ENCODE measurements at regions not wholly inside any gene's neighbourhood (a gene's known extent, or its start where the extent isn't known, plus 50 kb on each side); places are given as distances from the start of the nearest gene placed in this dataset.
"Not testable (repeated sequence)": the region's sequence is repeated elsewhere in the genome, so short reads cannot be mapped to it uniquely, and the experiment has no call there.

DNA sequence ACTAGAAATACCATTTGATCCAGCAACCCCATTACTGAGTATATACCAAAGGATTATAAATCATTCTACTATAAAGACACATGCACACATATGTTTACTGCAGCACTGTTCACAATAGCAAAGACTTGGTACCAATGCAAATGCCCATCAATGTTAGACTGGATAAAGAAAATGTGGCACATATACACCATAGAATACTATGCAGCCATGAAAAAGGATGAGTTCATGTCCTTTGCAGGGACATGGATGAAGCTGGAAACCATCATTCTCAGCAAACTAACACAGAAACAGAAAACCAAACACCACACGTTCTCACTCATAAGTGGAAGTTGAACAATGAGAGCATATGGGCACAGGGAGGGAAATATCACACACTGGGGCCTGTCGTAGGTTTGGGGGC, 106.0 kb downstream of the SPATA18 start:
- not testable (repeated sequence) for DNase-seq

DNA sequence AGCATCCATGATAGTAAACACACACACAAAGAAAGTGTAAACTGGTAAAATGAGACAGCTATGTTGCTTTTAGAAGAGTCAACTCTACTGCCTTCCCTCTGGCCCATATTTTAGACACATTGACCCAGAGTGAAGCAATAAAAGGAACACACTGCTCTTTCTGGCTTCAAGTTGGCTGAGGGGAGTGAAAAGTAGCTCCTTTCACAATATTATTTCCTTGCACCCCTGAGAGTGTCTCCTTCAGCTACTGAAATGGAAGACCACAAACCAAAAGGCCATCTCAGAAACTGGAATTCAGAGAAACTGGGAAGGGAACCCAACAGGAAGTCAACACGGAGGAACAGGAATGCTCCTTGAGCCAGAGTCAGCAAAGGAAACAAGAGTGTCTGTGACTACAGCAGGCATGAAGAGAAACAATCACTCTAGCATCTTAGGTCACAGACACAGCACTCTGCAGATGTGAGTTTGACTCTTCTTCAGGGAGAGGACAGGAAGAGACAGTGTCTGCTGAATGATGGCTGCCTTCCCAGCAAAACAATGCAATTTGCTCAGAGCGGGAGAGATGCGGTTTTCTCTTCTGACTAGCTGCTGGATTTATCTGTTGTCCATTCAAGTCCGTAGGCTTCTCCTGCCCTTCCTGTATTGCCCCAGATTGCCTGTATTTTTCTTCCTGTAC, 106.7 kb downstream of the SPATA18 start:
- no peak for DNase-seq

DNA sequence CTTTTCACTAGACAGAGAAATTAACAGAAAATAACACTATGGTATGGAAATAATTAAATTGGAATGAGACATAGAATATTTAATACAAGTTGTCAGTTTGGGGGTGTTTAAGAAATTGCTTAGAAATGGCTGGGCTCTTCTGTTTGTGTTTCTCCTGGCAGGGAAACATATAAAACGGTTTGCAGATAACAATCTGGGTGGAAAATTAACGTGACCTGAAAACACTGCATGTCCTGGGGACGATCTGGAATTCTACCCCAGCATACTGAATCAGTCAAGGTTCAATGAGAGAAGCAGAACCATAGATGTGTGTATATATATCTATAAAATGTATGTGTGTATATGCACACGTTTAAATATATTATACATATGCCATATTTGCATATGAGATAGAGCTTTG, 109.8 kb downstream of the SPATA18 start:
- no peak for DNase-seq

DNA sequence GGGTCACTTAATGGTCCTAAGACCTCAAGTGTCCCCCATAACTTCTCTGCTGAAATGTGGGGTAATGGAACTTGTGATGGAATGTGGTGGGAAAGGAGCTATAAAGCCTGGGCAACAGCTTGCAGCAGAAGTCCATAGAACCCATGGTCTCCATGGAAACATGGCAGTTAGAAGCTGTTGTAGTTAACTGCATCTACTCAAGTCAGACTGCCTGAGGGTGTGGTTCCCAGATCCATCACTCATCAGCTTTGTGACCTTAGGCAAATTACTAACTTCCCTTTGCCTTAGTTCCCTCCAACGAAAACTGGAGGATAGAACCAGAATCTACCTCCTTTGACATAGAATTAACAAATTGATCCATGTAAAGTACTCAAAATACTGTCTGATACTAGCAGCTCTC, 113.0 kb downstream of the SPATA18 start:
- DNase-seq: no peak

DNA sequence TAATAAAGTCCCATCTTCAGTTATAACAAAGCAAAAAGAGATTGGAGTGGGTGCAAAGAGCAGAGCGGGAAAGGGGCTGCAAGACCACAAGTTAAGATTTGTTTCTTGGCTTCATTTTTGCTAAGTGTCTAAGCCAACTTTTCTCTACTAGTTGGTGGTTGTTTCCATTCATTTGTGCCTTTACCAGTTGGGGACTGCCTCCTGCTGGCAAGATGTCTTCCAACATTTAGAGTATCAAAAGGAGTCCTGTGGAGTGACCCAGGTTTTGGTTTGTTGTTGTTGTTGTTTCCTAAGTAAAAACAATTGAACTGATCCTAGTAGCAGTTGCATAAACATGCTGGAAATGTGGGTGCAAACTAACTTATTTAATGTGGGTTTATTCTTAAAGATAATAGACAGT, 121.1 kb downstream of the SPATA18 start:
- no peak for DNase-seq

DNA sequence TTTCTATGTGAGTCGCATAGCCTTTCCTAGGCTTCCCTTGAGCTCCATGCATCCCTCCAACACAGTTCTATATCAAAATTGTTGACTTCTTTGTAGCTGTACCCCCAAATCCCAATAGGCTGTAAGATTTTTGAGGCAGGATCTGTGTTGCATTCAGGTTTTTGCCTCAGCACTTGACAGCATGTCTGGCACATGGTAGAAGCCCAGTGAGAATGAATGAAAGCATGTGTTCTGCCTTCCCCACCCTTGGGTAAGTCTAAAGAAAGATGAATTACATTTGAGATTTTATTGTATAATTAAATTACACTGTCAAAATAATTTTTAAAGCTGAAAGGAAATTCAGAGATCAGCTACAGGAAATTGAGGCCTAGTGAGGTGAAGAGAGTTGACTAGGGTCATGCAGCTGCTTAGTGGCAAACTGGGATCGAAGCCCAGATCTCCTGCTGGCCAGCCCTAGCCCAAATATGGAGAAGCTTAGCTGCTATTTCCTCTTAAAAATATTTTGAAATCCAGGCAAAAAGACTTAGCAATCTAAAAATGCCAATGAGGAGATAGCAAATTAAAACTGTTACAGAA, 122.5 kb downstream of the SPATA18 start:
- no peak for DNase-seq

DNA sequence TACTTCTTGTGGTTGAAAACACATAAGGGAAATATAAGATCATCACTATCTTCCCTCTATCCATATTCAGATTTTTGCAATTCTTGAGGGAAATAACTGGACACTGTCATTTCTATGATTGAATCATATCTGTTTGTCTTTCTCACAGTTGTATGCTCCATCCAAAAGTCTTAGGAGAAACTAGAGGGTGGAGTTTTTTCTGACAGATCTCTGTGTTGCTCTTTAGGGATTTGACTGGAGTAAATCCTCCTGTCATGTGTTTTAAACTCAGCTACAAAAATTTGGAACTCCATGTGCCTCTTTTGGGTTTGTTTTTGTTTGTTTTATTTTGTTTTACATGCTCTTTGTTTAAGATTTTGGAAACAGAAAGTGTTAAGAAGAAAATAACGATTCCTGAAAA, 136.5 kb downstream of the SPATA18 start:
- no peak for DNase-seq

DNA sequence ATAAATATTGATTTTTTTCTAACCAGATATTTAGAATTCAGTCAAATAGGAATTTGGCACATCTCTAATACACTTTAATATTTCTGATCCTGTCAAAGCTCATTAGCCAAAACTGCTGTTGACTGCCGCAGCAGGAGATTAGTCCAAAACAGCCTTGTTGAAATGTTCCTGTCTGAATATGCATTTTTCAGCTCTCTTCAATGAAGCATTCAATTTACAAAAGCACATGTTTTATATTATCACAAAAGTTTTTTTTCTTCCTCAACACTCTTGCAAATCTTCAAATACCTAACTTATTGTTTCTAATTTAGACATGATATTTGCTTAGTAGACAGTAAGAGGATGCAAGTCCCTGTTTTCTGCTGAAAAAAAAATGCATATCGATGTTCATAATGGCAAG, 140.9 kb downstream of the SPATA18 start:
- no peak for DNase-seq

DNA sequence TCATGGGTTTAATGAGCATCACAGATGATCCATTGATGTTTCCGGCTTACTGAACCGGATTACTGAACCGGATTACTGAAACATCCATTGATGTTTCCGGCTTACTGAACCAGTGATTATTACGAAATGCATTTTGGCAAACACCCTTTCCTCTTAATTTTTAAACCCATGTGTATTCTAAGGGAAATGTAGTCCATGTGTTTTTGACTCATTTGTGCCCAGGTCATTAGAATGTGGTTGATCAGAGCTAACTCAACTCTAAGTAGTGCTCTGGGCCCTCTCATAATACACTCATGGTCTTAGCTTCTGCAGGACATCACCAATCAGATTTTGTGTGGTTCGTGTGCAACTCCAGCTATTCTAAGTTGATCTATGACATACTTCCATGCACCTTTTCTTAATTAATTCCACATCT, 141.6 kb downstream of the SPATA18 start:
- DNase-seq: no peak

DNA sequence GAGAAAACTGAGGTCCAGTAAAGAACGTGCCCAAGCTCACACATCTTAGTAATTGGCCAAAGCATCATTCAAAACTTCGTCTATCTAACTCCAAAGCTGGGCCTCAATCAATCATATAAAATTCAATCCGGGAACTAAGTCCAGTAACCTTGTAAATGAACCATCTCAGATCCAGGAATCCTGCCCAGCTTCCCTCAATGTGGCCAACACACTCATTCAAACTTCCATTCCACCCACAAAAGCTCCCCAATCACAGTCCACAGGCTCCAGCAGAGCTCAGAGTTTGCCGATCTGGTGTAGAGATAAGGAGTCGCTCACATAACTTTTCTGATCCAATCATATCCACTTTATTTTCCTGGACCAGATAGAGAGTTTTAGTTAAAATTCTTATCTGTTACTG, 144.8 kb downstream of the SPATA18 start:
- DNase-seq: no peak

DNA sequence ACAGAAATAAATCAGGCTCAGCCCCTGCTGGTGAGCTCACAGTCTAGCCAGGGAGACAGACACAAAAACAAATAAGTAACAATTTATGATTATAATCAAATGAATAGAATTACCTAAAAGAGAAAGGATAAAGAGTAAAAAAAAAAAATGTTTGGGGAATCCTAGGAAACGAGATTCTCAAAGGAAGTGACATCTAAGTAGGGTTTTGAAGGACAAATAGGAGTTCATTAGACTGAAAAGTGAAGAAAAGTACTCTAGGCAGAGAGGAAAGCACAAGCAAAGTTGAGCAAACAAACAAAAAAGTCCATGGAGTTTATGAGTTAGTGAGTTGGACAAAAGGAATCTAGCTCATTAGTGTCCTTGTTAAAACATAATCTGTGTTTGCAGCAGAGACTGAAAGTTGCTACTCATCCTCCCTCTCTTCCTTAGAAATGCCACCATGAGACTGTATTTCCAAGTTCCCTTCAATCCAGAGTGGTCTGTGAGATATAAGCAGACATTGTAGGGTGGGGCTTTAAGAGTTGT, 145.6 kb downstream of the SPATA18 start:
- DNase-seq: no peak

DNA sequence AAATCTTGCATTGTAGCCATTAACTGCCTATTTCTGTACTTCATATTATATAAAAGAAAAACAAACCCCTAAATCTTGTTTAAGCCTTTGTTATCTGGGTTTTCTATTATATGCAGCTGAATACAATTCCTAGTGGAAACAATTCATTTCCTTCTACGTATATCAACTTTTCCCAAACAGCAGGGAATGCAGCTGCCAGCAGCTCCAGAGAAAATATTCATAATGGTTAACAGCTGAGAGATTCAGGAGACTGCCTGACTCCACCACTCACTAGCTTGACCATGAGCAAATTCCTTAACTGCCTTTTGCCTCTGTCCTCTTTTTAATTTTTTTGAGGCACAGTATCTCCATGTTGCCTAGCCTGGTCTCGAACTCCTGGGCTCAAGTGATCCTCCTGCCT, 146.2 kb downstream of the SPATA18 start:
- DNase-seq: no peak

DNA sequence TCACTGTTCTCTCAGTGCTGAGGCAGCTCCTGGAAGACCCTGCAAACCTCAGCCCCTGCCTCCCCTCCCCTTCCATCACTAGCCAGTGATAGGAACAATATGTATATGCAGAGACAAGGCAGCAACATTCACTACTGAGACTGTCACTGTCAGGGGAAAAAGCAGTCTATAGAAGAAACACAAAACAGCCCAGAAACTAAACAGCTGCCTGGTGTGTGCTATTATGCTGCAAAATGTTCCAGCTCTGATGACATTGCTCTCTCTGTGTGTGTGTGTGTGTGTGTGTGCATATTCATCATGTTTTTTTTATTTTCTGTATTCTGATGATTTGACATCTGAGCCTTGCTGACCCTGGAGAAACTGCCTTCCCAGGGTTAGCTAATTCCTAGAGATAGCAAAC, 147.2 kb downstream of the SPATA18 start:
- DNase-seq: no peak

DNA sequence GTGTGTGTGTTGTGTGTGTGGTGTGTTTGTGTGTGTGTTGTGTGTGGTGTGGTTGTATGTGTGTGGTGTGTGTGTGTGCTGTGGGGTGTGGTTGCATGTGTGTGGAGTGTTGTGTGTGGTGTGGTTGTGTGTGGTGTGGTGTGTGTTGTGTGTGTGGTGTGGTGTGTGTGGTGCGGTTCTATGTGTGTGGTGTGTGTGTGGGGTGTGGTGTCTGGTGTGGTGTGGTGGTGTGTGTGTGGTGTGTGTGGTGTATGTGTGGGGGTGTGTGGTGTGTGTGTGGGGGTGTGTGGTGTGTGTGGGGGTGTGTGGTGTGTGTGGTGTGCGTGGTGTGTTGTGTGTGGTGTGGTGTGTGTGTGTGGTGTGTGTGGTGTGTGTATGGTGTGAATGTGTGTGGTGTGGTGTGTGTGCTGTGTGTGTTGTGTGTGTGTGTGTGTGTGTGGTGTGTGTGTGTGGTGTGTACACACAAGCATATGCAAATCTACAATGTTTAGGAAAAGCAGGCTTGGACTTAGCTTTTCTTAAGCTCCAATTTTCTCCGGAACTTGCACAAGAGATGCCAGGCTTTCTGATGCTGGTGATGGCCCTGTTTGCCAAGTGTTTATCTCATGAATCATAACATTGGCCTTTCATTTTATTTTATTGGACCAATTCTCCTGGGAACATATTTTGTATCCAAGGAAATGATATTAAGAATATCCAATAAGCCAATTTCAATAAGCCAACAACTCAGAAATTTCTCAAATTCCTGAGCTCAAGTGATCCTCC, 148.7 kb downstream of the SPATA18 start:
- DNase-seq: no peak

DNA sequence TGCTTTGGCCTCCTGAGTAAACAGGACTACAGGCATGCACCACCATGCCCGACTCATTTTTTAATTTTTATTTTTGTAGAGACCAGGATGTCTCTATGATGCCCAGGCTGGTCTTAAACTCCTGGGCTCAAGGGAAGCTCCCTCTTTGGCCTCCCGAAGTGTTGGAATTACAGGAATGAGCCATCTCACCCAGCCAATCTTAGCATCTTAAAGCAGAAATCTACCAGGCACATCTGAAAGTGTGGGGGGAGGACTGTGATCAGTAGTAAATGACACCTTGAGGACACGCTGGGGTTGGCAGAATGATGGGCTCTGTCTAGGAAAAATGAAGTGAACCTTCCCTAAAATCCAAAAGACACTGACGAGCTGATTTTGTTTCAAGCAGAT, 149.2 kb downstream of the SPATA18 start:
- no peak for DNase-seq

DNA sequence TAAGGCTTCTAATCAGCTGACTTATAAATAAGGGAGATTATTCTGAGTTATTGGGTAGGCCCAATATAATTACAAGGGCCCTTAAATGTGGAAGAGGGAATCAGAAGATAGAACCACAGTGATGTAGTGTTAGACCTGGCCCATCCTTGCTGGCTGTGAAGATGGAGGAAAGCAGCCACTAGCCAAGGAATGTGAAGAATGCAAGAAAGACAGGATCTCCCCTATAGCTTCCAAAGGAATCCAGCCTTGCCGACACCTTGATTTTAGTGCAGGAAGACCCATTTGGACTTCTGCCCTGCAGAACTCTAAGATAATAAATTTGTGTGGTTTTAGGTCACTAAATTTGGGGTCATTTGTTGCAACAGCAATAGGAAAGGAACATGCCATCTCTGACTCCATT, 150.6 kb downstream of the SPATA18 start:
- no peak for DNase-seq

DNA sequence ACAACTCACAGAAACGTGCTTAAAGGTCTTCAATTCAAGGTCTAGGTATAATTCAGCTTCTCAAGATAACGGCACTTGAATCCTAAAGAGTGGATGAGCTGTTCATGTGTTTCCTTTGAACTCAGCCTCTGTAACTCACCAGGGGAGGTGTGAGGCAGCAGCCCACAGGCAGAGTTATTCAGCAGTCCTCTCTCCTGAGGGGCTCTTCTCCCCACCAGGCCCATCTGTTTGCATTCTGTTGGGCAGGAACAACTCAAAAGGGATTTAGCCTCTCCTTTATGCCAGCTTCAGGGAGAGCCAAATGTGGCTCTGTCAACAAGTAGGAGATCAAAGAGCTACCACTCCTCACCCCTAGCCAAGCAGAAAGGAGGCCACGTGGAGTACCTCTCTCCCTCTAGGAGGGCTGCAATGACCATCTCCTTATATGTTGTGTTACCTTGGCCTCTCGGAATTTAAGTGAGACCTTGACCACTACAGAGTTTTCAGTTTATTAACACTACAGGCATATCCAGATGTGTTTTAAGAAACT, 151.2 kb downstream of the SPATA18 start:
- no peak for DNase-seq

DNA sequence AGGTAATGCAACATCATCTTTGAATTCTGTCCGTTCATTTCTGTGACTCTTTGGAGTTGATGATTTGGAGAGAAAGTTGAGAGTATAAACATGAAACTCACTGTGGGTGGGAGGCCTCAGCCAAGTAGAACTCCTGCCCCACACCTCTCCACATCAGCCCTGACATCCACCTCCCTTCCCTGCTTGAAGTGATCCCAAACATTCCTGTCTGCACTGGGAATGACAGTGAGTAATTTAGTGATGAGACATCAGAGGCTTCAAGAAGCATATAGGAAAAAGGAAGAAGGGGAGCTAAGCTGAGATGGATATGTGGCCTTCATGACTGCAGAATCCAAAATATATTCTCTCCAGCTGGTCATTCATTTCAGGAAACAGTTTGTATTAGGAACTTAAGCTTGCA, 151.8 kb downstream of the SPATA18 start:
- DNase-seq: no peak

DNA sequence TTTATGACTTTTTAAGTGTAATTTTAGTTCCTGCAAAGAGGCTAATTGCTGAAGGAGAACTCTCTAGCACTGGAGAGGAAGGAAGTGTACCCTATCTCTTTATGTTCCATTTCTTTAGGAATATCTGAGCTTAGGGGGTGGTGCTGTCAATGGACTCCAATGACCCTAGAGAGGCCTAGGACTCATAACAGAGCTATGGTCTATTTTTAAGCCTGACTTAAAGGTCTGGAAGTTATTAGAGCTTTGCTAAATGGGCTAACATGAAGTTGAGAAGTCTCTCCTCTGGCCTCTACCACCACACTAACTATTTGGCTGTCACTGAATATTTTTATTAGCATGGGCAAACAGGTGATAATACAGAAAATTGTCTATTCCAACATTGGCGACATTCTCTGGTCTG, 152.2 kb downstream of the SPATA18 start:
- no peak for DNase-seq

DNA sequence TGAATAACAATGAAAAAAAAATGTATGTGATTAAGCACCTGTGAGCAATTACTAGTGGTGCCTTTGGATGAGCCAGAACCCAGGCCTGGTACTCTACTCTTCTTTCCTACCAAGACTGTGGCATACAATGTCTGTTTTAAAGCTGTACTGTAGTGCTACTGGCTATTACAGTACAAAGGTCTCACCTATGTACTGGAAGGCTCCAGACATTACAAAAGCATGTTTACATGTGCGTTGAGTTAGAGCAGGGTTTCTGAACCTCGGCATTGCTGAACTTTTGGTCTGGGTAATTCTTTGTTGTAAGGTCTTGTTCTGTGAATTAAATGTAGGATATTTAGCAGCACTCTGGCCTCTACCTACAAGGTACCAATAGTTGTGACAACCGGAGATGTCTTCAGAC, 153.8 kb downstream of the SPATA18 start:
- no peak for DNase-seq

DNA sequence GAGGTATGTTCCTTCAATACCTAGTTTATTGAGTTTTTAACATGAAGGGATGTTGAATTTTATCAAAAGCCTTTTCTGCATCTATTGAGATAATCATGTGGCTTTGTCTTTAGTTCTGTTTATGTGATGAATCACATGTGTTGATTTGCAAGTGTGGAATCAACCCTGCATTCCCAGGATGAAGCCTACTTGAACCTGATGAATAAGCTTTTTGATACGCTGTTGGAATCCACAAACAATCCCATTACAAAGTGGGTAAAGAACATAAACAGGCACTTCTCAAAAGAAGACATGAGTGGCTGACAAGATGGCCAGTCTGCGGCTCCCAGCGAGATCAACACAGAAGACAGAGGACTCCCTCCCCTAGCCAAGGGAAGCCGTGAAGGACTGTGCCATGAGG, 156.0 kb downstream of the SPATA18 start:
- not testable (repeated sequence) for DNase-seq

DNA sequence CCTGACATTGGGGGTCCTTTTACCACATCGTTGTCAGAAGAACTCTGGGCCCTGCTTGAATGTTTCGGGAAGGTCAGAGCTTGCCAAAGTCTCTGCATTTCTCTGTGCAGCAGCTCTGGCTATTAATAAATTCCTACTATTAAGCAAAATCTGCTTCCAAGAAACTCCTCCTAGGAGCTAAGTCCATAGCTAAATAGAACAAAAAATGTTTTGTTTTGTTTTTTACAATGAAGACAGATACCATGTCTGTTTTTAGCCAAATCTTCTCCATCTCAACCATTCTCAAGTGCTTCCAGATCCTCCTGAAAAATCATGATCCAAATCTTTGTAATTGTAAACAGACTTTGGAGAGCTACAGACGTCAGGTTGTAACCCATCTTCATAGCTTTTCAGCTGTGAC, 161.6 kb downstream of the SPATA18 start:
- DNase-seq: no peak

DNA sequence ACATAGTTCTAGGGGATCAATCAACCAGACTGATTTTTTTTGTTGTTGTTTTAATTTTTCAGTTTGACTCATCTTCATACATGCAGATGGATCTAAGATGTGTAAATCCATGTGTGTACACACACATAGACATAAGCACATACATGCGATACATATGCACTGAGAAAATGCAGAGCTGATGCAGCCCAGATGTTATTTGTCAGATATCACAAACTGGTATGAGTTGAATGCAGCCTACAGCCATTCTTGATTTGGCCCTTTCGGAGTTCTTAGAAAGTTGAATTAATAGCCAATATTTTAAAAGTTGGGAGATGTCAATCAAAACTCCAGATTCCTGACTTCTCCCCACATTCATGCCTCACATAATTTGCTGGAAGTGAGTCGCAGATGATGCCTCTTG, 180.4 kb downstream of the SPATA18 start:
- no peak for DNase-seq
